ENCODE measurements at regions not wholly inside any gene's neighbourhood (a gene's known extent, or its start where the extent isn't known, plus 50 kb on each side); places are given as distances from the start of the nearest gene placed in this dataset.

- no peak overlapping the region for H3K4me3 ChIP-seq (replicated peaks; ENCODE audit: insufficient read depth, low read length)
- no peak overlapping the region for H3K27ac ChIP-seq (replicated peaks)
- H3K27me3 ChIP-seq (ENCODE audit: insufficient read depth, poor library complexity, severe bottlenecking) = no peaks in the 10 kb centered on the region
- DNase-seq (ENCODE audit: low read depth in 1 of 2, low spot score in 1 of 2) = no peak
- TF ChIP-seq GABPA (IDR thresholded peaks at IDR 0.05; ENCODE audit: low read depth) (no peak), CTCF (IDR thresholded peaks at IDR 0.05; ENCODE audit: insufficient read depth, low read length) (no peak)
Measured at GRCh38 chr22:22144858-22145257, 99.7 kb upstream of the VPREB1 start.

GRCh38 chr22:22143448-22143847 lies 101.1 kb upstream of the VPREB1 start:
- H3K27me3 ChIP-seq (ENCODE audit: insufficient read depth, poor library complexity, severe bottlenecking) = no peaks in the 10 kb centered on the region
- no peak overlapping the region for H3K27ac ChIP-seq (replicated peaks)
- H3K4me3 ChIP-seq (replicated peaks; ENCODE audit: insufficient read depth, low read length) = no peak overlapping the region

DNA sequence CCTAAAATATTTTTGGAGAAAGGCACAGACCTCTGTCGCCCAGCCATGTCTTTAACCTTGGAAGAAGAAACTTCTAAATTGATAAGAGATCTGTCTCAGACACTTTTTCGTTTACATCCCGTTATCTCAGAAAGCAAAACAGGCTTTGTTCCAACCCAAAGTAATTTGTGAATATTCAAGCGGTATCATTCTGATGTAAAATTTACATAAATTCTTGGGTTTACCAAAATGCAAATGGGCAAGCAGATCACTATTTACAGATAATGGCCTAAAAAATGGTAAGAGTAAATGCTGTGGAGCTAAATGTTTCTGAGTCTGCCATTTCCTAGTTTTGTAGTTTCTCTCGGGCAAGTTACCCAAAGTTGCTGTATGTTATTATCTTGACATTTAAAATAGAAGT lies 101.9 kb upstream of the VPREB1 start:
- no peak overlapping the region for H3K4me3 ChIP-seq (replicated peaks; ENCODE audit: insufficient read depth, low read length)
- DNase-seq (ENCODE audit: low read depth in 1 of 2, low spot score in 1 of 2) = no peak
- TF ChIP-seq POLR2AphosphoS5 (IDR thresholded peaks at IDR 0.05; ENCODE audit: low read depth) (no peak), SPI1 (IDR thresholded peaks at IDR 0.05; ENCODE audit: borderline replicate concordance, low read depth) (no peak), GABPA (IDR thresholded peaks at IDR 0.05; ENCODE audit: low read depth) (no peak), CTCF (IDR thresholded peaks at IDR 0.05; ENCODE audit: insufficient read depth, low read length) (no peak)
- TF ChIP-seq, protein P1, sequence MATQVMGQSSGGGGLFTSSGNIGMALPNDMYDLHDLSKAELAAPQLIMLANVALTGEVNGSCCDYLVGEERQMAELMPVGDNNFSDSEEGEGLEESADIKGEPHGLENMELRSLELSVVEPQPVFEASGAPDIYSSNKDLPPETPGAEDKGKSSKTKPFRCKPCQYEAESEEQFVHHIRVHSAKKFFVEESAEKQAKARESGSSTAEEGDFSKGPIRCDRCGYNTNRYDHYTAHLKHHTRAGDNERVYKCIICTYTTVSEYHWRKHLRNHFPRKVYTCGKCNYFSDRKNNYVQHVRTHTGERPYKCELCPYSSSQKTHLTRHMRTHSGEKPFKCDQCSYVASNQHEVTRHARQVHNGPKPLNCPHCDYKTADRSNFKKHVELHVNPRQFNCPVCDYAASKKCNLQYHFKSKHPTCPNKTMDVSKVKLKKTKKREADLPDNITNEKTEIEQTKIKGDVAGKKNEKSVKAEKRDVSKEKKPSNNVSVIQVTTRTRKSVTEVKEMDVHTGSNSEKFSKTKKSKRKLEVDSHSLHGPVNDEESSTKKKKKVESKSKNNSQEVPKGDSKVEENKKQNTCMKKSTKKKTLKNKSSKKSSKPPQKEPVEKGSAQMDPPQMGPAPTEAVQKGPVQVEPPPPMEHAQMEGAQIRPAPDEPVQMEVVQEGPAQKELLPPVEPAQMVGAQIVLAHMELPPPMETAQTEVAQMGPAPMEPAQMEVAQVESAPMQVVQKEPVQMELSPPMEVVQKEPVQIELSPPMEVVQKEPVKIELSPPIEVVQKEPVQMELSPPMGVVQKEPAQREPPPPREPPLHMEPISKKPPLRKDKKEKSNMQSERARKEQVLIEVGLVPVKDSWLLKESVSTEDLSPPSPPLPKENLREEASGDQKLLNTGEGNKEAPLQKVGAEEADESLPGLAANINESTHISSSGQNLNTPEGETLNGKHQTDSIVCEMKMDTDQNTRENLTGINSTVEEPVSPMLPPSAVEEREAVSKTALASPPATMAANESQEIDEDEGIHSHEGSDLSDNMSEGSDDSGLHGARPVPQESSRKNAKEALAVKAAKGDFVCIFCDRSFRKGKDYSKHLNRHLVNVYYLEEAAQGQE (IDR thresholded peaks at IDR 0.05; ENCODE audit: insufficient replicate concordance, low read depth) = no peak
- H3K27ac ChIP-seq (replicated peaks) = no peak overlapping the region
- H3K27me3 ChIP-seq (ENCODE audit: insufficient read depth, poor library complexity, severe bottlenecking) = no peaks in the 10 kb centered on the region

More at GRCh38 chr22:22143448-22143847, 101.1 kb upstream of the VPREB1 start:
- TF ChIP-seq CTCF (IDR thresholded peaks at IDR 0.05; ENCODE audit: insufficient read depth, low read length) = no peak
- no peak for TF ChIP-seq SPI1 (IDR thresholded peaks at IDR 0.05; ENCODE audit: borderline replicate concordance, low read depth)
- TF ChIP-seq, protein P1 (IDR thresholded peaks at IDR 0.05; ENCODE audit: insufficient replicate concordance, low read depth) = no peak
- TF ChIP-seq GABPA (IDR thresholded peaks at IDR 0.05; ENCODE audit: low read depth) = no peak
- DNase-seq (ENCODE audit: low read depth in 1 of 2, low spot score in 1 of 2) = no peak

- DNase-seq (ENCODE audit: low read depth in 1 of 2, low spot score in 1 of 2) = no peak
- Histone ChIP-seq H3K4me3 (replicated peaks; ENCODE audit: insufficient read depth, low read length) (no peak overlapping the region), H3K27me3 (ENCODE audit: insufficient read depth, poor library complexity, severe bottlenecking) (no peaks in the 10 kb centered on the region), H3K27ac (replicated peaks) (no peak overlapping the region)
- no peak for TF ChIP-seq GABPA (IDR thresholded peaks at IDR 0.05; ENCODE audit: low read depth)
- no peak for TF ChIP-seq CTCF (IDR thresholded peaks at IDR 0.05; ENCODE audit: insufficient read depth, low read length)
- TF ChIP-seq POLR2AphosphoS5 (IDR thresholded peaks at IDR 0.05; ENCODE audit: low read depth) = no peak
- no peak for TF ChIP-seq SPI1 (IDR thresholded peaks at IDR 0.05; ENCODE audit: borderline replicate concordance, low read depth)
- TF ChIP-seq, protein P1 (IDR thresholded peaks at IDR 0.05; ENCODE audit: insufficient replicate concordance, low read depth) = no peak
Measured at GRCh38 chr22:22141771-22142591, 102.6 kb upstream of the VPREB1 start.
